DMS53 (cell line): ENCODE measurements at regions not wholly inside any gene's neighbourhood (a gene's known extent, or its start where the extent isn't known, plus 50 kb on each side); places are given as distances from the start of the nearest gene placed in this dataset.
"Not testable (repeated sequence)": the region's sequence is repeated elsewhere in the genome, so short reads cannot be mapped to it uniquely, and the experiment has no call there.

Experiments used
- DNase-seq: peaks from one replicate; lab custom pipeline; 2025; lab: John Stamatoyannopoulos, UW

- peak; percentile 28 for DNase-seq
Measured at GRCh38 chr2:111618978-111619902, 264.8 kb downstream of the ANAPC1 start.

- DNase-seq, result no peak
Measured at GRCh38 chr2:111620281-111620680, 263.7 kb downstream of the ANAPC1 start.

- DNase-seq, result no peak
Measured at GRCh38 chr2:111622859-111623258, 261.1 kb downstream of the ANAPC1 start.

DNA sequence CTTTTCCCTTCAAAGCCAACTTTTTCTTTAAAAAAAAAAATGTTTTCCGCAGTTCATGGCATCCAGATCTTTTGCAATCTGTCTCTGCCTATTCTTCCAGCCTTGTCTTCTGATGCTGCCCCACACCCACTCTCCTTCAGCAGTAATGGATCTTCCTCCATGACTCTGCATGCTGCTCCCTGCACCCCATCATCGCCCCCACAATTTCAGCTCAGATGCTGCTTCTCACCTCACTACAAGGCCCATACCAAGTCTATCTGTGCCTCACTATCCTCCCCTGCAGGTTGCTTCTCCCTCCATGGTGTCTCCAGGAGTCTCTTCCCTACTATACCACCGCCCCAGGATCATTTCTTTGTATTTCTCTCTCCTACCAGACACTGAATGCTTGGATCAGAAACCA lies 260.6 kb downstream of the ANAPC1 start:
- no peak for DNase-seq

- no peak for DNase-seq
Measured at GRCh38 chr2:111624411-111625156, 259.4 kb downstream of the ANAPC1 start.

DNA sequence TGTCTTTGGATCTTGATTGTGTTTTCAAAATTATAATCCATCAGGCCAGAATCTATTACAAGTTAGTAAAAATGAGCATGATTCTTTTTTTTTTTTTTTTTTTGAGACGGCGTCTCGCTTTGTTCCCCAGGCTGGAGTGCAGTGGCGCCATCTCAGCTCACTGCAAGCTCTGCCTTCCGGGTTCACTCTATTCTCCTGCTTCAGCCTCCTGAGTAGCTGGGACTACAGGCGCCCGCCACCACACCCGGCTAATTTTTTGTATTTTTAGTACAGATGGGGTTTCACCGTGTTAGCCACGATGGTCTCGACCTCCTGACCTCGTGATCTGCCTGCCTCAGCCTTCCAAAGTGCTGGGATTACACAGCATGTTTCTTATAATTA lies 258.8 kb downstream of the ANAPC1 start:
- not testable (repeated sequence) for DNase-seq

DNA sequence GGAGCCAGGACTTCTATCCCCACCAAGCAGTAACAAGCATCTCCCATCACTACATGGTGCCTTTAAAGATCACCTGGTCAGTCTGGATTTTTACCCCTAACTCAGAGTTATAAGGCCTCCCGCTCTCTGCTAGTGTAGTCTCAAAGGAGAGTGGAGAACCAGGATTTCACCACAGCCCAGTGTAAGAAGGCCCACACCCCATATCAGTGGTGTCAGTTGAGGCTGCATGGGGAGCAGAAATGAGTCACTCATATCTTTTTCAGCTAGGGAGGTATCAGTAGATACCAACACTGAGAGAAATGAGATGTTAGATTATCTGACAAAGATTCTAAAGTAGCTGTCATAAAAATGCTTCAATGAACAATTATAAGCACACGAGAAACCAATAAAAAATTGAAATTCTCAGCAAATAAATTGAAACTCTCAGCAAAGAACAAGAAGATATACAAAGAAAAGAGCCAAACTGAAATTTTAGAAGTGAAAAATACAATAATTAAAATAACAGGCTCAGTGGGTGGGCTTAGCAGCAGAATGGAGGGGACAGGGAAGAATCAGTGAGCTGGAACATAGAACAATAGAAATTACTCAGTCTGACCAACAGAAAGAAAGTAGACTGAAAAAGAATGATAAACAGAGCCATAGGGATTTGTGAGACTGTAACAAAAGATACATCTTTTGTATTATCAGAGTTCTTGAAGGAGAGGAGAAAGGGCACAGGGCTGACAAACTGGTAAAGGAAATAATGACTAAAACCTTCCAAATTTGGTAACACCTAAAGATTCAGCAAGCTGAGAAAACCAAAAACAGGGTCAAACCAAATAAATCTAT lies 257.7 kb downstream of the ANAPC1 start:
- no peak for DNase-seq

DNA sequence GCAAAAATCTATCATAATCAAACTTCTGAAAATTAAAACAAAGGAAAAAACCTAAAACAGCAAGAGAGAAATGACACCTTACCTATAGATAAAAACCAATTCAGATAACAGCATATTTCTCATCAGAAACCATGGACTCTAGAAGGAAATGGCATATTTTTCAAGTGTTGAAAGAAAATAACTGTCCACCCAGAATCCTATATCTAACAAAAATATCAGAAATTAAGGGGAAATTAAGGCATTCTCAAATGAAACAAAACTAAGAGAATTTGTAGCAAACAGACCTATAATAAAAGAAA lies 257.2 kb downstream of the ANAPC1 start:
- DNase-seq, result no peak

DNA sequence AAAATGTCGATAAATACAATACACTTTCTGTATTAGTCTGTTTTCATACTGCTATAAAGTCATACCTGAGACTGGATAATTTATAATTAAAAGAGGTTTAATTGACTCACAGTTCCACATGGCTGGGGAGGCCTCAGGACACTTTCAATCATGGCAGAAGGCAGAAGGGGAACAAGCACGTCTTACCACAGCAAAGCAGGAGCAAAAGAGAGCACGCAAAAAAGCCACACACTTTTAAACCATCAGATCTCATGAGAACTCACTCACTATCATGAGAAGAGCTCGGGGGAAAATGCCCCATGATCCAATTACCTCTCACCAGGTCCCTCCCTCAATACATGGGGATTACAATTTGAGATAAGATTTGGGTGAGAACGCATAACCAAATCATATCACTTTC lies 256.7 kb downstream of the ANAPC1 start:
- DNase-seq, result no peak

DNA sequence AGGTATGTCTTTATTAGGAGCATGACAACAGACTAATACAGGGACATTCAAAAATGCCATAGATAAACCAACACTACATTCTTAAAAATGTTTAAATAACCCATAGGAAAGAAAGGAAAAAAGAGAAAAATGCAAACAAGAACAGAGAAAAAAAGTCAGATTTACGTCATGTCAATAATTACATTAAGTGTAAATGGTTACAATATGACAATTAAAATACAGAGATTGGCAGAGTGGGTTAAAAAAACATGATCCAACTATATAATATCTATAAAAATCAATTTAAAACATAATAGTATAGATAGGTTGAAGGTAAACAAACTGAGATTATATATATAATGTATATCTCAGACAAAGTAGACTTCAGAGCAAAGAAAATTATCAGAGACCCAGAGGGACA lies 255.8 kb downstream of the ANAPC1 start:
- no peak for DNase-seq

DNA sequence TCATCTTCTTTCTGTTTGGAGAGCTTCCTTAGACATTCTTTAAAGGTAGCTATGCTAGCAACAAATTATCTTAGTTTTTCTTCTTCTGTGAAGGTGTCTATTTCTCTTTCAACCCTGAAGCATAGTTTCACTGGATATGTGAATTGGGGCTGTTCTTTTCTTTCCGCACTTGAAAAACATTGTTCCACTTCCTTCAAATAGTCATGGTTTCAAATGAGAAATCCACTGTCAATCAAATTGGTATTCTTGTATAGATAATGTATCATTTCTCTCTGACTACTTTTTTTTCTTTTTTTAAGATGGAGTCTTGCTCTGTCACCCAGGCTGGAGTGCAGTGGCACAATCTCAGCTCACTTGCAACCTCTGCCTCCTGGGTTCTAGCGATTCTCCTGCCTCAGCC lies 254.0 kb downstream of the ANAPC1 start:
- DNase-seq, result no peak

GRCh38 chr2:111632661-111633060 lies 251.3 kb downstream of the ANAPC1 start:
- peak; percentile 25 for DNase-seq

DNA sequence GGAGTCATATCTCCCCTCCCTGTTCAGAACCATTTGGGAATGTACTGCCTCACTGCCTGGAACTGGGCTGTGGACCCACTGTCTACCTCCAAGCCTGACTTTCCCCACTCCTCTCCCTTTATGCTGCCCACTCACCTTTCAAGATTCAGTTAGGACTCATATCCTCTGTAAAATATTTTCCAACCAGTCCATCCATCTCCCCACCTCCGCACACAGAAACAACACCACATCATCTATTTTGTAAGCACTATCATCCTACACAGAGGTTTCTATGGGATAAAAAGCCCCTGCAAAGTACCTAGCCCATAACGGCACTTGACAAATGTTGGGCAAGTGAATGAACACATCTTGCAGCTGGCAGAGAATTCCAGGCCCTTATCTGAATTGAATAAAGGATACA lies 250.8 kb downstream of the ANAPC1 start:
- no peak for DNase-seq

- no peak for DNase-seq
Measured at GRCh38 chr2:111633643-111634042, 250.3 kb downstream of the ANAPC1 start.

DNA sequence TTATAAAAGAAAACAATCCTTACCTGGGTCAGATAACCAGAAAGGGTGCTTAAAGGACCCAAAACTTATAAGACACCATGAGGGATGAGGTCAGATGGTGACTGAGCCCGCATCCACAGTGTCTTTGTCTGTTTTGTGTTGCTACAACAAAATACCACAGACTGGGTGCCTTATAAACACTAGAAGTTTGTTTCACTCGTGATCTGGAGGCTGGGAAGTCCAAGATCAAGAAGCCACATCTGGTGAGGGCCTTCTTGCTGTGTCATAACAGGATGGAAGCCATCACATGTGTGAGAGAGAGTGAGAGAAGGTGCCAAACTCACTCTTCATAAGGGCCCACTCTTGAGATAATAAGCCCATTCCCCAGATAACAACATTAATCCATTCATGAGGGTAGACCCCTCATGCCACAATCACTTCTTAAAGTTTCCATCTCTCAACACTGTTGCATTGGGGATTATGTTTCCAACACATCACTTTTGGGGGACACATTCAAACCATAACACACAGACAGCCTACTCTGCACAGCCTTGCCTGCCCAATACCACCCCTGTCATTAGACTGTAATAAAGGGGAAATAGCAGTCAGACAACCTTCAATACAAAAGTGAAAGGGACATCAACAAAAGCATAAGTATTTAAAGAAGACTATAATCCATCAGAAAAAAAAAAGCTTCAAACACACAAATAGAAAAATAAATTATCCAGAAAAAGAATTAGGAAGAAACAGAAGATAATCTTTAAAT lies 249.8 kb downstream of the ANAPC1 start:
- DNase-seq, result no peak

DNA sequence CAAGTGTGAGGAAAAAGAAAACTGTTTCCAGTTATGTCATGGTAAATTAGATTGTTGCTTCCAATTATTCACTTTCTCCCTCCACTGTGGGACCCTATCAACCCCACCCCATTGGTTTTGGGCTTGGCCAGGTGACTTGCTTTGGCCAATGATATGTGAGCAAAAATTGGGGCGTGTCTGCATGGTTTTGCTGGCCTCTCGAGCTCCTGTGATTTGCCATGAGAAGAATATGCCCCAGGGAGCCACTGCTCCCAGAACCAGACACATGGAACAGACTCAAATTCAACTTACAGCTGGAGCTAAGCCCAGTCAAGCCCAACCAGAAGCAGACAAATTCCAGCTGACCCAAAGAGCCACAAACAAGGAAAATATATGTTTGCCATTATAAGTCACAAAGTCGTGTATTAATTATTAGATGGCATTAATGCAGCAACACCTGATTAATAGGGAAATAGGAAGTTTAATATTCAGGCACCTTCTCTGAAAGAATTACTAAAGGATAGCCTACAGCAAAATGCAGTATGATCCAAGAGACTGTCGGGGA lies 248.9 kb downstream of the ANAPC1 start:
- DNase-seq, result no peak

DNA sequence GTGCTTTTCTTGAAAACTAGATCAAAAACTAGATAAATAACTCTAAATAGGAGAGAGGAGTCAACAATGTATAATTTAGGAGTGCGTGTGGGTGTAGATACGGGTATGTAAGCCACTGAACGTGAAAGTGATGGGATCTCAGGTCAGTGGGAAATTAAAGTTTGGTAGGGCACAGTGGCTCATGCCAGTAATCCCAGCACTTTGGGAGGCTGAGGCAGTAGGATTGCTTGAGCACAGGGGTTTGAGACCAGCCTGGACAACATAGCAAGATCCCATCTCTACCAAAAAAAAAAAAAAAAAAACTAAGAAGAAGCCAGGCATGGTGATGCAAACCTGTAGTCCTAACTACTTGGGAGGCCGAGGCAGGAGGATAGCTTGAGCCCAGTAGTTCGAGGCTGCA lies 247.1 kb downstream of the ANAPC1 start:
- no peak for DNase-seq

- no peak for DNase-seq
Measured at GRCh38 chr2:111638274-111638877, 245.6 kb downstream of the ANAPC1 start.

GRCh38 chr2:111640480-111640879 lies 243.5 kb downstream of the ANAPC1 start:
- no peak for DNase-seq

DNA sequence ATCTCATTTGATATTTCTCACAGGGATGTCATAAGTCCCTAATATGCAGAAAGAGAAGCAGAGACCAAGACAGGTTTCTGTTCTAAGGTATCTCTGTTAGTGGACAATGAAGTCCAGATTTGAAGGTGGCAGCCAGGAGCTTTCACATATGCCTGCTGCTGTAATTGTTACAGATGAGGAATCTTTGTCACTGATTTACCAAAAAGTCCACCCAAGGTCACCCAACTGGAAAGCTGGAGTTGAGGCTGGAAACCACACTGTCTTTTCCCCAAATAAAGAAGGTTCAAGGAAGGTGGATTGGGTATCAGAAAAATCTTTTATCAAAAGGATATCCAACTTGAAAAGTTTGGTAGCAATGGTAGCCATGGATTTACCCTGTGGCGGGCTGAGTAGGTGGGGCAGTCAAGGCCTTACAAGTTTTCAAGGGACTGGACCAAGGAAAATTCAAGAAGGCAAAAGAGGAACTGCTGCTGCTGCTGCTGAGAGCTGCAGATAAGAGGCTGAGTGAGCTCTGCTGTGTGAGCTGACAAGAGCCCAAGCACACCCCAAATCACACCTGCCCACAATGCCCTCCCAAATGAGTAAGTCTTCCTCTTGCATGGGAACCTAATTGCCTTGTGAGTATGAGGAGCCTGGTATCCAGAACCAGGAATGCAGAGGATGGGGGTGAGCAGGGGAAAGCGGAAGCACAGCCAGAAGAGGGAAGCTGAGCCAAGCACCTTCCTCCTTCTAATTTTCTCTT lies 241.2 kb downstream of the ANAPC1 start:
- DNase-seq, result no peak
